HCEC 1CT (cell line): ENCODE measurements at regions not wholly inside any gene's neighbourhood (a gene's known extent, or its start where the extent isn't known, plus 50 kb on each side); places are given as distances from the start of the nearest gene placed in this dataset.
"Not testable (repeated sequence)": the region's sequence is repeated elsewhere in the genome, so short reads cannot be mapped to it uniquely, and the experiment has no call there.

Source experiments
- DNase-seq: peaks from one replicate; pipeline ENCODE4 v3.0.0-alpha.2; 2017

DNA sequence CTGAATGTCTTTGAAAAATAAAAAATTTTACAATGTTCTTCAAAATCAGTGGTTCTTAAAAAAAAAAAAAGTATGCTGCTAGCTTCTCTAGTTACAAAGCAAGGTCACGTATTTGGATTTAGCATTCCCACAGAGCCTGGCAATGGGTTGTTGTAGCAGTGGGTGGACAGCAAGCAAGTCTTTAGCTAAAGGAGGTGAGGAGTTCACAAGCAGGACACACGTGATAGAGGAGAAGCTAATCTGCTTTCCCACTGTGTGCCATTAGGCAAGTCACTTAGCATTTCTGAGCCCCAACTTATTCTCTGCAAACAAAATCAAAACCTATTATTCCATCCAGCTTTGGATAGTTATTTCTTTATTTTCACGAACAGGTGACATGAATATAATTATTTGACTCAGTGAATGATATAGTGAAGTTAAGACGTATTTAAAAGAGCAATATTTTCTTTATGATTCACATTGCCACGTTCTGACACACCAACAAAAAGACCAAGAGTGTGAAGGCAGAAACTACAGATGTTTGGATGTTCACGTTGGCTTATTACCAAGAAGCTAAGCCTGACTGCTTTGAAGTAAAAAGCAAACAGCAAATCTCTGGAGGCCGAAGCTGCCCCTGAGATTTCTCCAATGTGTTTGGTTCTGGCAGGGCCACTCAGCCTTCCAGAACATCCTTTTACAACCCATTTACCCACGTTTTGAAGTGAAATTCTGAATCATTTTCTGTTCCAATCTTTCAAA, 612.1 kb upstream of the CDH6 start:
- DNase-seq, result no peak

DNA sequence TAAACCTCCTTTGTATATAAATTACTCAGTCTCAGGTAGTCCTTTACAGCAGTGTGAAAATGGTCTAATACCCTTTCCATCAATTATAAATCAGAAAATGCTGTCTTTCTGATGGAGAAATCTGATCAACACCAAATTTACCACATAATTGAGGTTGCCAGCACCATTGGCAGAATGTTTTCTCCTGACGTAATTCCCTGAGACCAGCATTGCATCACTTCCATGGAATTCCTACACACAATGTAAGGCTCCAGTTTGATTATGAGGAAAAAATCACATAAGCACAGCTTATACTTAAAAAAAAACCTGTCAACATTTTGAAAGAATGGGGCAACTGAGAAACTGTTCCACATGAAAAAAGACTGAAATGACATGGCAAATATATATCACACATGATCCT, 618.7 kb upstream of the CDH6 start:
- DNase-seq, result no peak

DNA sequence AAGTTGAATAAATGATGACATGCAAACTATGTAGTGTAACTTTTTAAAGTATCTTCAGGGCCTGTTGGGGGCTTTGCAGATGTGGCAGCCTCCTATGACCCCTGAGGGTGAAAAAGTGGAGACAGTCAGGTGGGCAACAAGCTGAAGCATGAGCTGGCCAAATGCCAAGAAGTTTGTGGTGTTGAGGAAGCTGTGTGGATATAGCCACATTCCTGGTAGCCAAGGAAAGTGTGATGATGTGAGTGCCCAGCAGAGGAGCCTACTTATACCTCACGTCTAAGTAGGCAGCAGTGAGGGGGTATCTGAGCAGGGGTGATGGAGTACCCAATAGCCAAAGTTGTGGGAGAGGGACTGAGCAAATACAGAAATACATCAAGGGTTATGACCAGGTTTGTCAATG, 621.2 kb upstream of the CDH6 start:
- no peak for DNase-seq

DNA sequence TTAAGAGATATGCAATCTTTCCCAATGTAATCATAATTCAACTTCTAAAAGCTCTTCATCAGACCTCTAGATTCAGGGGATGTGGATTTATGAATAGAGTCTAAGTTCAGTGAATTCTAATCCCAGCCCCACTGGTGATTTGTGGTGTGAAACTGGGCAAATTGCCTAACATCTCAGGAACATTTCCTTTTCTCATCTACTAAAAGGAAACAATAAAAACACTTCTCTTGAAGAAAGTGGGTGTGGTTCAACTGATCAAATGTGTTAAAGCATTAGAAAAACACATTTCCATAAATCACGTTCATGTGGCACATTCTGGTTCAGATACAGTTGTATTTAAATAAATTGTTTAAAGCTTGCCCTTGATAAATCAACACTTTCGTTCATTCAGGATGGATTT, 631.7 kb upstream of the CDH6 start:
- no peak for DNase-seq

DNA sequence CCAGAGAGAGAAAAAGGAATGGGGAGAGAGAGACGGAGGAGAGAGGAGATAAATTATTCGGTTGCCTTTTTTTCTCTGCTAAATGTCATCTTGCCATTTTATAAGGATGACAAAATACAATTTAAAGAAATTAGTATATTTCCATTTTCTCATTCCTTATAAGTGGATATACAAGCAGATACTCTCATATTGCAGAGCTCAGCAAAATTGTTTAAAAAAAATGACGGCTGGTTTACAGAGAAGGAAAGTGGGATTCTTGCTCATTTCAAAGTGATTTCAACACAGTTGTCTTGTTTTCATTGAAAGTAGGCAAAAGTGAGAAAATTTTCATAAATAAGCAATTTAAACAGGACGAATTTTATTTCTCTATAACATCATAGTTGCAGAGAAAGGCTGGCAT, 641.9 kb upstream of the CDH6 start:
- no peak for DNase-seq

DNA sequence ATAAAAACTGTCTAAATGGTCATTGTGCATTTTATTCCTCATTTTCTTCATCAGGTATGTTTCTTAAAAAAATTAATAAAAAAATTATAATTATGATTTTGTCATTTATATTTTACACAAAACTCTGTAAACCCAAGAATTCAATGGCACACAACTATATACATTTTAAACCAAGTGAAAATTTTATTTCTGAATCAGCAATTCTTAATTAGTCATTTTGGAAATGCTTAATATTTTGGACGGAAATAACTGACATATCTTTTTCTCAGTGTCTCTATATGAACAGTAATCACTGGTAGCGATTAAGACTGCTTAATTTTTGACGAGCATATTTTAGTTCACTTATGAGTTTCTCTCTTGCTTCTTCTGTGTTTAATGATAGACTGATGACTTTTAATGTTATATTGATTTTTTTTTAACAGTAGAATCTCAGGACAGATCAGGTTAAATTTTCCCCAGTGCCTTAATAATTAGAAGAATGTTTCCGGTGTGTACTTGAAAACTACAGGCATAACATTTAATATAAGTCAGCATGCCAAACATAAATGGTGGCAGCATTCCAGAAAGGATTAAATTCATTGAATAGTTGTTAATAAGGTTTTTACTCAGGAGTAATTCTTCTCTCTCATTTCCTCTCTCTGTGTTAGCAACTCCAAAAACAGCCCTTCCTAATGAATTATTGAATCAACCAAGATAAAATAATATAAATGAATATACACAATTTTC, 644.7 kb upstream of the CDH6 start:
- no peak for DNase-seq

DNA sequence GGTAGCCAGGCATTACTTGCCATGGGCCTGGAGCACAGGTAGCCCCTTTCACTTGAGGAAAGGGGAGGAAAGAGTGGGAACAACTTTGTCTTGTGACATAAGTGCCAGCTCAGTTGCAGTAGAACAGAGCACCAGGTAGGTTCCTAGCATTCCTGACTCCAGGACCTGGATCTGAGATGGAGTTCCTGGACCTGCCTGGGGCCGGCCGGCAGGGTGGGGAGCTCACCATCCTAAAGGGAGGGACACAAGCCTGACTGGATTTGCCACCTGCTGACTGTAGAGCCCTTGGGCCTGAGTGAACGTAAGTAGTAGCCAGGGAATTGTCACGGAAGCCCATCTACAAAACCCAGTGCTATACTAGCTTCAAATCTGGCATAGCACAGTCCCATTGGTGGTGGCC, 653.3 kb upstream of the CDH6 start:
- no peak for DNase-seq

DNA sequence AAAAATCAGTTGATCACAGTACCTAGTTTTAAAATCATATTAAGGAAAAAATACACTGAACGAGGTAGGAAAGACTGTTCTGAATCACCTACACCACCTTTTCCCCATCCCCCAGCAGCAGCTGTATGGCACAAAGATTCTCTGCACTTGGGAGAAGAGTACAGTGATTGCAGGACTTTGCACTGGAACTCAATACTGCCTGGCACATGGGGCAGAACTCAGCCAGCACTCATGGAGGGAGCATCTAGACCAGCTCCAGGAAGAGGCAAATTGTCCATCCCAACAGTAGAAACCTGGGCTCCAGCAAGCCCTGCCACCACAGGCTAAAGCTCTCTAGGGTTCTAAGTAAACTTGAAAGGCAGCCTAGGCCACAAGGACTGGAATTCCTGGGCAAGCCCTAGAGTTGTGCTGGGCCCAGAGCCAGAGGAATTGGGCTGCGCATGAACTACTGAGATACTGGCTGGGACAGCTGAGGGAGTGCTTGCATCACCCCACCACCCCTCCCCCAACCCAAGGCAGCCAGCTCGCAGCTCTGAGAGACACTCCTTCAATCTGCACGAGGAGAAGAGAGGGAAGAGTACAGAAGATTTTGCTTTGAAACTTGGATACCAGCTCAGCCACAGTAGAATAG, 654.4 kb upstream of the CDH6 start:
- DNase-seq, result no peak

DNA sequence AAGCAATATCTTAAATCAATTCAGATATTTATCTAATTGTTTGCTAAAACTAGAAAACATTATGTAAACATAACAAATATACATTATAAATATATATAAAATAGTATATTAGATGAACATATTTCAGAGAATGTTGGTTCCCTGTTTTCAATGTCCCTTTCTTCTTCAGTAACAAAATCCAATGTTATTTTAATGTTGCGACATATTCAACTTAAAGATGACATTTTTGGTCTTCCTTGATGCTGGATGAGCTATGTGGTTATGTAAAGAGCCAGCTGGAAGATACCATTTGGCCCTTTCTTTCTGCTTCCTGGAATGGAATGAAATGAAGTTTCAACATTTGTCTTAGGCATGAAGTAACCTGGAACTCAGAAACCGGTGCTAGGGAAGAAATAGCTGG, 668.1 kb upstream of the CDH6 start:
- DNase-seq, result no peak

DNA sequence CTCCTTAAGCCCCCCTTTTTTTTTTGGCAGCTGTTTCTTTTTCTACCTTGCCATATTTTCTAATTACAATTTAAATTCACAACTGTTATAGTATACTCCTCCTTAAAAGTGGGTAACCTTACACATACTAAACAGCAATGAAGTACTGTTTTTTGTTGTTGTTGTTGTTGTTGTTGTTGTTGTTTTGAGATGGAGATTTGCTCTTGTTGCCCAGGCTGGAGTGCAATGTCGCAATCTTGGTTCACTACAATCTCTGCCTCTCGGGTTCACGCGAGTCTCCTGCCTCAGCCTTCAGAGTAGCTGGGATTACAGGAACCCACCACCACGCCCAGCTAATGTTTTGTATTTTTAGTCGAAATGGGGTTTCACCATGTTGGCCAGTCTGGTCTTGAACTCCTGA, 669.1 kb upstream of the CDH6 start:
- no peak for DNase-seq

DNA sequence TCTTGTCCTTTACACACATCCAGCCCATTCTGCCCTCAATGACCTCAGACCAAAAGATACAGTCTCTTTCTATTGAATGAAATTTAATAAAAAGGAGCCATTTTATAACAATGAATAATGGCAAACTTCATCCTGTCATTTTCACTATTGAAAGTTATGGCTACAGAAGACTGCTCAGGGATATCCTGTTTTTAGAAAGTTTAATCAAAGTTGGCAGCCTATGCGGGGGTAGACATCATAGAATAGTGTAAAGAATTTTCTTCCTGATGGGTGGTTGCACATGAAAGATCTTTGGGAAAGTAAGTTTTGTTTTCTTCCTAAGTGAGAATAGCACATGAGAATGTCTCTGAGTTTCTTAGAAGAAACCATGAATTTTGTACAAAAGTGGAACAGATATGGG, 670.4 kb upstream of the CDH6 start:
- no peak for DNase-seq

DNA sequence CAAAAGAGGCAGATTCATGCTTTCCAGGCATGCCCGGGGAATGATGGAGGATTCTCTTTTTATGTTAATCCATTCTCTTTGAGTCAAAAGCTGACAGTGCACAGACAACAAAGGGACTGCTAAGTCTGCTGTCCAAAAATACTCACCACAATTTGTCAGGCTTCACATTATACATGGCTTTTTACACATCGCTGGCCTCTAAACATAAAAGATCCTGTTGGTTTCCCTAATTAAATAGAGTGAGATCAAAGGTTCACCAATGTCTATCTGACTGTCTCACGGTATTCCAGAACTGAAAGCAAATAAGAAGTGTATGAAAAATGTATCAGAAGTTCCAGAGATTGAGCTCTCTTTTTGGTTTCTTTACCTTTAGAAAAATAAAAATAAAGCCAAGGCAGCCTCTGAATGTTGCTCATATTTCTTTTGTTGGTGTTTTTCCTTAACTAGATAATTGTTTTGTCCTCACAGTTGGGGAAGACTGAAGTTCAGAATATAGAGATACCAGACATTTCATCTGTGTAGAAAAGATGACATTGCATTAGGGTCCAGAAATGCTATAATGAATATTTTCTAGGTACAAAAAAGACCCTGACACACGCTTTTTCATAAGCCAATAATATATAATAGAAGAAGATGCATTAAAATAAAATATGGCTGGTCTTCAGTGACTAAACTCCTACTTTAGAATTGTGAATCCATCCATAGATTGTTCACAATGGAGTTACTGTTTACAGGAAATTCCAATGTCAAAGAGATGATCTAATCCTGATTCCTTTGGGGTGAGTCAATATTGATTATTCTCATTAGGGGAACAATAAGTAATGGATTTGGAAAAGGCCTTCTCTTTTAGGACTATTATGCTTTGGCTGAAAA, 688.2 kb upstream of the CDH6 start:
- no peak for DNase-seq

DNA sequence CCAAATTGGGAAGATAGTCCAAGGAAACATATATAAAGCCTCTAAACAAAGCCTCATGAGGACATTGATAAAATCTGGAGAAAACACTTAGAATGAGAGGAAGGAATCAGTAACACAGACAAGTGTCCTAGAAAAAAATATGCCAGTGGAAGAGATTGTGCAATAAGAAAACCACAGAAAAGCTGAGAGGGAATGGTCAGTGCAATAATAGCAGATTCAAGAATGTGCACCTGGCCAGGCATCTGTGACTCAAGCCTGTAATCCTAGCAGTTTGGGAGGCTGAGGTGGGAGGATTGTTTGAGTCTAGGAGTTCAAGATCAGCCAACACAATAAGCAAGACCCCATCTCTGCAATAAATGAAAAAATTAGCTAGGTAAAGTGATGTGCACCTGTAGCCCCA, 691.2 kb upstream of the CDH6 start:
- no peak for DNase-seq

DNA sequence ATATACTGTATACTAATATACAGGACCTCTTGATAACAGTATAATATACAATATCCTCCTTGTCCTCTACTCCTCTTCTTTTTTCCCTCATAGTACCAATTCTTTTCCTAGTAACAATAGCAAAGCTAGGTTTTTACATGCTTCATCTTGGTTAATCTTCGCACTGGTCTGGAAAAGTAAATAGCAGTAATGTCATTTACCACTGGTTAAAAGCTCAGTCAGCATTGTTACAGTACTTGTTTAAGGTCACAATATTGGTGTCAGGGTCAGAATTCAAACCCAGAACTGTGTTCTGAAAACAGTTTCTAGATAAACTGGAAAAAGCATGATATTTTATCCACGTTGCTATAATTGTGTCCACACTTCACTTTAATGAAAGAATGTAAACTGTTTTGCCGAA, 692.4 kb upstream of the CDH6 start:
- DNase-seq, result no peak

DNA sequence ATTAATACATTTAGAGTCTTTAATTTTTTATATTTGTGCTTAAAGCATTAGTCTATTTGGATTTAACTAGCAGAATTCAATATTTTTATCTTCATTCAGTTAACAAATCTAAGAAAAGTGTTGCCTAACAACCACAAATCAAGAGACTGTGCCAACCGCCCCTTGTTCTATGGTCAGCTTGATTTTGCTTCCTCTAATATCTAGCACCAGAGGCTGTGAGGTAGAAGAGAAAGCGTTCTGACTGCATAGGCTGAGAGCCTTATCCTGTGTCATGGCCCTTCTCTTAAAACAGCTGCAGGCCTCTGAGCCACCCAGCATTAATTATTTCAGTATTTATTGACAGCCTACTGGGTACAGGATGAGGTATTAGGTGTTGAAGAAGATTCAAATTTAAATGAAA, 693.0 kb upstream of the CDH6 start:
- DNase-seq, result no peak

DNA sequence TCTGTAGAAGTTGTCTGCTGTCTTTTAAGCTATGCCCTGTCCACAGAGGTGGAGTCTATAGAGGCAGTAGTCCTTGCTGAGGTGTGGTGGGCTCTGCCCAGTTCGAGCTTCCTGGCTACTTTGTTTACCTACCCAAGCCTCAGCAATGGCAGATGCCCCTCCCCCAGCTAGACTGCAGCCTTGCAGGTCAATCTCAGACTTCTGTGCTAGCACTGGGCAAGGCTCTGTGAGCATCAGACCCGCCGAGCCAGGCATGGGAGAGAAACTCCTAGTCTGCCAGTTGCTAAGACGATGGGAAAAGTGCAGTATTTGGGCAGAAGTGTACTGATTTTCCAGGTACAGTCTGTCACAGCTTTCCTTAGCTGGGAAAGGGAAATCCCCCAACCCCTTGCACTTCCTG, 694.1 kb upstream of the CDH6 start:
- DNase-seq, result no peak

DNA sequence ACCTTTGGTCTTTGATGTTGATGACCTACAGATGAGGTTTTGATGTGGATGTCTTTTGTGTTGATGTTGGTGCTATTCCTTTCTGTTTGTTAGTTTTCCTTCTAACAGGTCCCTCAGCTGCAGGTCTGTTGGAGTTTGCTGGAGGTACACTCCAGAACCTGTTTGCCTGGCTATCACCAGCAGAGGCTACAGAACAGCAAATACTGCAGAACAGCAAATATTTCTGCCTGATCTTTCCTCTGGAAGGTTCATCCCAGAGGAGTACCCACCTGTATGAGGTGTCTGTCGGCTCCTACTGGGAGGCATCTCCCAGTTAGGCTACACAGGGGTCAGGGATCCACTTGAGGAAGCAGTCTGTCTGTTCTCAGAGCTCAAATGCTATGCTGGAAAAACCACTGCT, 694.5 kb upstream of the CDH6 start:
- no peak for DNase-seq

DNA sequence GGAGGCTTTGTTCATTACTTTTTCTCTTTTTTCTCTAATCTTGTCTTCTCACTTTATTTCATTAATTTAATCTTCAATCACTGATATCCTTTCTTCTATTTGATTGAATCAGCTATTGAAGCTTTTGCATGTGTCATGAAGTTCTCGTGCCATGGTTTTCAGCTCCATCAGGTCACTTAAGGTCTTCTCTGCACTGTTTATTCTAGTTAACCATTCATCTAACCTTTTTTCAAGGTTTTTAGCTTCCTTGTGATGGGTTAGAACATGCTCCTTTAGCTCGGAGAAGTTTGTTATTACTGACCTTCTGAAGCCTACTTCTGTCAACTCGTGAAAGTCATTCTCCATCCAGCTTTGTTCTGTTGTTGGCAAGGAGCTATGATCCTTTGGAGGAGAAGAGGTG, 695.0 kb upstream of the CDH6 start:
- DNase-seq, result not testable (repeated sequence)

DNA sequence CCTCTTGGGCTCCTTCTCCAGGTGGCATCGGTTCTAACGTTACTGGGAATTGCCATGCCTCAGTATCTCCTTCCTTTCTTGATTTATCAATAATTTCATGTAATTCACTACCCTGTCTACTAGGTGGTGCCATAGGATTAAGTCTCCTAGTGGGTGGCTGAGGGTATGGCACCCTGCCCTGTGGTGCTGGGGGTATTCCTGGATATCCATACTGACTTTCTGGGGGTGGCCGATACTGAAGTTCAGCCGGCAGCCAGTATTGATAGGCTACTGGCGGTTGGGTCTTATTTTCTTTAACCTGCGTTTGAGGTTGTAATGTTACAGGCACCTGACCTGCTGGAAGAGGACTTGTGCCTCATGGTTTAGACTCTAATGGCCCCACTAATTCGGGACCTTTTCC, 699.4 kb upstream of the CDH6 start:
- DNase-seq, result not testable (repeated sequence)

DNA sequence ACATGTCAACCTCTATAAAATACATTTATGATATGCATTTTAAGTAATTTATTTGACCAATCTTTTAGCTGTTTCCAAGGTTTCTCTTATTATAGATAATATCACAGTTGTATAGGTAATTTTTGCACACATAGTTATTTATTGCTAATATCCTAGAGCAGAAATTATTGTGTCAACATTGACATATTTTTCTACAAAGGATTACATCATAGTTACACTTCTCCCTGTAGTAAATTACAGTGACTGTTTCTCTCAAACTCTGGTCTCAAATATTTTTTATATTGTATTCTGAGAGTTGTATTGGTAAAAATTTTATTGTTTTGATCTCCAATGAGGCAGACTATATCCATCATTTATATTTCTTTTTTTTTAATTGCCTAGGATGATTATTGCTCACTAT, 714.4 kb upstream of the CDH6 start:
- no peak for DNase-seq

DNA sequence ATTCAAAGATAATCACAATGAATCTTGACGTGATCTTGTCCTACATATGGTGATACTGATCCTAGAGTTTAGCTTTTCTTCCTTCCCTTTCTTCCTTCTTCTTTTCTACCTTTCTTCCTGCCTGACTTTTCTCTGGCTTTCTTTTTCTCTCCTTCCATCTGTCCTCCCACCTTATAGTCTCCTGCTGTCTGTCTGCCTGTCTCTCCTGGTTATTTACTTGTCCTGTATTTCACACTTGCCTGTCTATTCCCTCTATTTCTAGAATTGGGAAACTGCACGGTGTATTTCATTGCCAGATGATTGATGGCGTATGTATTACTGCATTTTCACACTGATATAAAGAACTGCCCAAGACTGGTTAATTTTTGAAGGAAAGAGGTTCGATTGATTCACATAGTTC, 718.1 kb upstream of the CDH6 start:
- DNase-seq, result no peak

DNA sequence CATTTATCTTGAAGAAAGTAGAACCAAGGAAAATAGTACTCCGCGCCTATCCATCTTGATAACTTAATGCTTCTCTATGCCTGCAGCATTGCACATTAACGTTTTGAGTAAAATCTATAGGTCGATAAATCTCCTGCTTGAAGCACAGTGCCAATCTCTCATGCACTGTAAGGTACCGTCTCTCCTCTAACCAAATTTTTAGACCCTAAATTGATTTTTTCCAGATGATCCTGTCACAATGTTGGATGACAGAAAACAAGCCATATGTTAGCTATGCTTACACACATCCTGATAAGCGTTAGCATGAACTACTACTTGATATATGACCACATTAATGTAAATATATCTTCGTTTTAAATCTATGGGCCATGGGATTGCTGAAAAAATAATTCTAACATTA, 723.8 kb upstream of the CDH6 start:
- no peak for DNase-seq

DNA sequence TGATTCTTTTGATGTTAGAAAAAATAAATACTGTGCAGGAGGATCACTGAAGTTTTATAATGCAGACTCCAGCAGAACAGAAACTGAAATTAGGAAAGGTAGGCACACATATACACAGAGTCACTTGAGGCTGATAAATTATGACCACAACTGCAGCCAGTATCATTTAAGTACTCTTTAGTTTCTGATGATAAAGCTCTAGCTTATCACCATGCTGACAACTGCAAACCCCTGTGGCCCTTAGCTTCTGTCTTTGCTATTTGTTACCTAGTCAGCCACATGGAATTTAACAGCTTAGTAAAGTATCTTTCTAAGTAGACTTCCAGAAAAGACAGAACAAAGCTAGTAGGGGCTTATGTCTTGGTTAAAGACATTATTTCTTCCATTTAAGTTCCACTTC, 734.8 kb upstream of the CDH6 start:
- DNase-seq, result no peak
